RWPE2 (cell line): ENCODE measurements at regions not wholly inside any gene's neighbourhood (a gene's known extent, or its start where the extent isn't known, plus 50 kb on each side); places are given as distances from the start of the nearest gene placed in this dataset.

ENCODE experiments used
- ATAC-seq: fragments of 200-7000 bp; cut with Tn5 transposase; 3 replicates; pipeline ENCODE4 v1.9.1; 2021; ENCODE audit warnings: low read depth
- DNase-seq: peaks from one replicate; pipeline ENCODE4 v3.0.0-alpha.2; 2020; ENCODE audit warnings: low spot score
- H3K27ac ChIP-seq: fragments of 450-650 bp; 2 replicates; pipeline ENCODE4 v1.5.1; 2017; ENCODE audit warnings: mild to moderate bottlenecking; ENCODE audit not compliant: poor library complexity, severe bottlenecking
- H3K27me3 ChIP-seq: fragments of 250-450 bp; sonication (Bioruptor Pico); 2 replicates; pipeline ENCODE4 v1.5.1; 2021; ENCODE audit warnings: mild to moderate bottlenecking, moderate library complexity; ENCODE audit not compliant: insufficient read depth, poor library complexity, severe bottlenecking
- H3K36me3 ChIP-seq: fragments of 250-450 bp; sonication (Bioruptor Pico); 2 replicates; pipeline ENCODE4 v1.5.1; 2020; ENCODE audit warnings: low read depth, mild to moderate bottlenecking, moderate library complexity
- H3K4me1 ChIP-seq: fragments of 250-450 bp; sonication (Bioruptor Pico); 2 replicates; pipeline ENCODE4 v1.5.1; 2021; ENCODE audit warnings: mild to moderate bottlenecking, moderate library complexity; ENCODE audit not compliant: insufficient read depth, poor library complexity, severe bottlenecking
- H3K4me3 ChIP-seq: fragments of 250-450 bp; sonication (Bioruptor Pico); 2 replicates; pipeline ENCODE4 v1.5.1; 2021; ENCODE audit warnings: mild to moderate bottlenecking, moderate library complexity; ENCODE audit not compliant: severe bottlenecking
- H3K9me3 ChIP-seq: fragments of 250-450 bp; sonication (Bioruptor Pico); 2 replicates; pipeline ENCODE4 v1.5.1; 2021; ENCODE audit warnings: mild to moderate bottlenecking, moderate library complexity; ENCODE audit not compliant: severe bottlenecking
- CTCF ChIP-seq: fragments of 450-650 bp; IDR thresholded peaks from one replicate; pipeline ENCODE4 v1.5.1; 2017; ENCODE audit warnings: mild to moderate bottlenecking, moderate library complexity; ENCODE audit not compliant: poor library complexity, severe bottlenecking

DNA sequence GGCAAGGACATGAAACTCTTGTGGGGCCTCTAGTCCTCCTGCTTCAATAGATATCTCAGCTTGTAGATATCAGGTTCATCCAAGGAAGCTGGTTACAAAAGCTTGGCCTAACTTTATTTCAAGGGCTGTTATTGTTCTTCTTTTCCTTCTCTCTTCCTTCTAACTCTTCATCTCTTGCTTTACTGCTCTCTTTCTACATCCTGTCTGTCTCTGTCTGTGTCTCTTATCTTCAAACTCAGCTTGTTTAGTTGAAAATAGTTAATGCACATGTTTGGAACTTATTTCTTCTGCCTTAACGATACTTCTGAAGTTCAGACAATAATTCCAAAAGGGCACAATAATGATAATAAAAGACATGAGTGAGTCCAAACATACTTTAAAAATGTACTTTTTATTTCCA is 393.9 kb downstream of the NXPH1 start:
- DNase-seq (no peak), ATAC-seq (no peak)
- no peaks in the 10 kb centered on the region for H3K27me3 ChIP-seq
- H3K9me3 ChIP-seq = no peaks in the 10 kb centered on the region
- no peaks in the 10 kb centered on the region for H3K4me1 ChIP-seq
- no peak overlapping the region for H3K27ac ChIP-seq
- TF ChIP-seq CTCF = no peak
- no peaks in the 10 kb centered on the region for H3K36me3 ChIP-seq
- H3K4me3 ChIP-seq = no peak overlapping the region

DNA sequence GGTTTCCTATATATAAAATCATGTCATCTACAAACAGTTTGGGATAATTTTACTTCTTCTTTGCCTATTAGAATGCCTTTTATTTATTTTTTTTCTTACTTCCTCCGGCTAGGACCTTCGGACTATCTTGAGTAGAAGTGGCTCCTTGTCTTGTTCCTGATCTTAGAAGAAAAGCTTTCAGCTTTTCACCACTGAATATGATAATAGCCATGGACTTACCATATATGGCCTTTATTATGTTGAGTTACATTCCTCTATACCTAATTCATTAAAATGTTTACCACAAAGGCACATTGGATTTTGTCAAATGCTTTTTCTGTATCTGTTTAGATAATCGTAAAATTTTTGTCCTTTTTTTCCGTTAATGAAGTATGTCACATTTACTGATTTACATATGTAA is 395.7 kb downstream of the NXPH1 start:
- no peaks in the 10 kb centered on the region for H3K9me3 ChIP-seq
- H3K4me3 ChIP-seq = no peak overlapping the region
- no peak for TF ChIP-seq CTCF
- DNase-seq = no peak
- H3K36me3 ChIP-seq = no peaks in the 10 kb centered on the region
- no peak for ATAC-seq
- no peaks in the 10 kb centered on the region for H3K4me1 ChIP-seq
- no peak overlapping the region for H3K27ac ChIP-seq
- H3K27me3 ChIP-seq = no peaks in the 10 kb centered on the region

- TF ChIP-seq CTCF = no peak
- Histone ChIP-seq H3K4me1 (no peaks in the 10 kb centered on the region), H3K36me3 (no peaks in the 10 kb centered on the region), H3K27ac (no peak overlapping the region), H3K4me3 (no peak overlapping the region), H3K9me3 (no peaks in the 10 kb centered on the region), H3K27me3 (no peaks in the 10 kb centered on the region)
- no peak for ATAC-seq
- no peak for DNase-seq
Observed at GRCh38 chr7:8831376-8831775, 398.0 kb downstream of the NXPH1 start.

- Histone ChIP-seq H3K4me3 (no peak overlapping the region), H3K4me1 (no peaks in the 10 kb centered on the region), H3K27me3 (no peaks in the 10 kb centered on the region), H3K27ac (no peak overlapping the region), H3K9me3 (no peaks in the 10 kb centered on the region), H3K36me3 (no peaks in the 10 kb centered on the region)
- no peak for ATAC-seq
- no peak for TF ChIP-seq CTCF
- no peak for DNase-seq
Observed at GRCh38 chr7:8833355-8833754, 399.9 kb downstream of the NXPH1 start.

DNA sequence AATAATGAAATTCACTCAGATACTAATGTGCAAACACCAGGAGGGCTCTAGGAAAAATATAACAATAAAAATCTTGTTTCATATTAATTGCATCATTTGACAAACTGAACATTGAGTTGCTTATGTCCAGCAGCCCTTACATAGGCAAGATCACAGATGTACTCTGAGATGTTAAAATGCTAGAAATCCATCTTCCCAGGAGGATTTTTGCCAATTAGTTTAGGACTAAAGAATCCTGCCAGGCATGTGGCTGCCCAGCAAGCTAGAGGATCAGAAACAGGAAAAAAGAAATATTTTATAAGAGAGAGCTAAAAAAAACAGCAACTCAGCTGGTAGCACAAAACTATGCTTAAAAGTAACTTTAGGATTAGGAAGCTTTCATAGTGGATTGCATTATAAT is 407.8 kb downstream of the NXPH1 start:
- H3K9me3 ChIP-seq = peaks cover 2% of the 10 kb centered on the region
- no peaks in the 10 kb centered on the region for H3K36me3 ChIP-seq
- H3K27ac ChIP-seq = no peak overlapping the region
- ATAC-seq (no peak), DNase-seq (no peak)
- no peaks in the 10 kb centered on the region for H3K4me1 ChIP-seq
- H3K27me3 ChIP-seq = no peaks in the 10 kb centered on the region
- H3K4me3 ChIP-seq = no peak overlapping the region
- no peak for TF ChIP-seq CTCF
